Right lobe of liver (tissue), 4 donors: ENCODE measurements at regions not wholly inside any gene's neighbourhood (a gene's known extent, or its start where the extent isn't known, plus 50 kb on each side); places are given as distances from the start of the nearest gene placed in this dataset.

Experiments
- CTCF ChIP-seq, 4 donors: fragments of 200-600 bp in 3 of 4; fragments of 450-650 bp in 1 of 4; IDR thresholded peaks; one replicate each; pipeline versions ENCODE4 v1.5.1 to v1.8.0; 2016 to 2022; ENCODE audit warnings: antibody characterized with exemption in 4 of 4, mild to moderate bottlenecking in 2 of 4
- POLR2A ChIP-seq: fragments of 450-650 bp; IDR thresholded peaks from one replicate; pipeline ENCODE4 v1.6.1; 2017; ENCODE audit warnings: antibody characterized with exemption, mild to moderate bottlenecking
- donor health status: DM: no; HTN: no; CAD: no.
- donor health status: DM: no; HTN: no; CAD: no.
- donor health status: DM: no; HTN: yes; CAD: no.

- TF ChIP-seq CTCF (IDR thresholded peaks at IDR 0.05) (no peak), POLR2A (no peak)
Observed at GRCh38 chr15:38688761-38689160, 124.1 kb upstream of the RASGRP1 start.
